K562 (cell line): ENCODE measurements at regions not wholly inside any gene's neighbourhood (a gene's known extent, or its start where the extent isn't known, plus 50 kb on each side); places are given as distances from the start of the nearest gene placed in this dataset.

Source experiments
- ATF2 ChIP-seq: sonication (generic); formaldehyde crosslinking; IDR thresholded peaks from 2 replicates; pipeline ENCODE4 v1.8.1; 2022; ENCODE audit warnings: missing genetic modification reagents
- CEBPB ChIP-seq: fragments of 450-650 bp; IDR thresholded peaks from 2 replicates; pipeline ENCODE4 v1.6.1; 2016; ENCODE audit warnings: missing genetic modification characterization, missing compliant biosample characterization
- CTCF ChIP-seq, 3 experiments: IDR thresholded peaks in 2 of 3; conservative IDR thresholded peaks in 1 of 3; 2 replicates each; pipeline ENCODE4 v1.5.1; 2011 to 2012; ENCODE audit warnings: low read length in 3 of 3, mild to moderate bottlenecking in 3 of 3, control low read depth in 2 of 3, improper control_type of control experiment in 1 of 3, inconsistent platforms in 1 of 3, low read depth in 1 of 3, mixed read lengths in 1 of 3, moderate library complexity in 1 of 3; ENCODE audit not compliant: insufficient read depth in 2 of 3
- ELF4 ChIP-seq: fragments of 450-650 bp; formaldehyde crosslinking; IDR thresholded peaks from 2 replicates; pipeline ENCODE4 v1.4.0; 2022; ENCODE audit warnings: missing genetic modification characterization
- ETV5 ChIP-seq: sonication (generic); formaldehyde crosslinking; IDR thresholded peaks from 2 replicates; pipeline ENCODE4 v1.4.0; 2020; ENCODE audit warnings: low read depth, mild to moderate bottlenecking, missing genetic modification reagents
- HNRNPLL ChIP-seq: fragments of 200-400 bp; formaldehyde crosslinking; IDR thresholded peaks from 2 replicates; pipeline ENCODE4 v1.6.1; 2017; ENCODE audit warnings: low read length, low read depth, mild to moderate bottlenecking; ENCODE audit not compliant: poor library complexity, severe bottlenecking
- LEF1 ChIP-seq: fragments of 450-650 bp; IDR thresholded peaks from 2 replicates; pipeline ENCODE4 v1.6.1; 2016; ENCODE audit warnings: mild to moderate bottlenecking
- PBX2 ChIP-seq, 2 experiments: IDR thresholded peaks in 1 of 2; conservative IDR thresholded peaks in 1 of 2; 2 replicates each; pipeline ENCODE4 v1.6.1; 2016; ENCODE audit warnings: low read depth in 2 of 2, mild to moderate bottlenecking in 1 of 2, missing compliant biosample characterization in 1 of 2, missing genetic modification characterization in 1 of 2, moderate library complexity in 1 of 2
- POLR2H ChIP-seq: IDR thresholded peaks from 2 replicates; pipeline ENCODE4 v1.6.1; 2016; ENCODE audit warnings: missing genetic modification characterization, low read depth, mild to moderate bottlenecking, control low read depth, missing compliant biosample characterization, moderate library complexity
- RFX5 ChIP-seq: IDR thresholded peaks from 2 replicates; pipeline ENCODE4 v1.6.1; 2011; ENCODE audit warnings: low read depth, mild to moderate bottlenecking, improper control_type of control experiment, low read length
- ZNF263 ChIP-seq: sonication (generic); formaldehyde crosslinking; IDR thresholded peaks from 2 replicates; pipeline ENCODE4 v1.8.0; 2022; ENCODE audit warnings: mild to moderate bottlenecking, missing genetic modification reagents, borderline replicate concordance
- ZNF274 ChIP-seq: IDR thresholded peaks from 2 replicates; pipeline ENCODE4 v1.6.1; 2011; ENCODE audit warnings: low read depth, mild to moderate bottlenecking, low read length, moderate library complexity, borderline replicate concordance

GRCh38 chr9:35552376-35552775 is 52.7 kb upstream of the TESK1 start:
- no peak for TF ChIP-seq ZNF274
- TF ChIP-seq LEF1: no peak
- TF ChIP-seq ATF2 (CRISPR knock-in tag): no peak
- no peak for TF ChIP-seq CTCF (IDR thresholded peaks at IDR 0.05 in 2 of 3, conservative IDR thresholded peaks at IDR 0.05 in 1 of 3; ENCODE audit: insufficient read depth in 2 of 3, low read depth in 1 of 3, low read length in 3 of 3)
- no peak for TF ChIP-seq RFX5
- no peak for TF ChIP-seq PBX2 (CRISPR knock-in tag; IDR thresholded peaks at IDR 0.05; ENCODE audit: low read depth)
- TF ChIP-seq PBX2 (tag; conservative IDR thresholded peaks at IDR 0.05; ENCODE audit: low read depth): no peak
- TF ChIP-seq ZNF263: no peak
- no peak for TF ChIP-seq ETV5
- no peak for TF ChIP-seq ELF4 (CRISPR knock-in tag)
- TF ChIP-seq CEBPB (tag): no peak
- no peak for TF ChIP-seq HNRNPLL
- no peak for TF ChIP-seq POLR2H (tag)
